ENCODE measurements at regions not wholly inside any gene's neighbourhood (a gene's known extent, or its start where the extent isn't known, plus 50 kb on each side); places are given as distances from the start of the nearest gene placed in this dataset.

DNA sequence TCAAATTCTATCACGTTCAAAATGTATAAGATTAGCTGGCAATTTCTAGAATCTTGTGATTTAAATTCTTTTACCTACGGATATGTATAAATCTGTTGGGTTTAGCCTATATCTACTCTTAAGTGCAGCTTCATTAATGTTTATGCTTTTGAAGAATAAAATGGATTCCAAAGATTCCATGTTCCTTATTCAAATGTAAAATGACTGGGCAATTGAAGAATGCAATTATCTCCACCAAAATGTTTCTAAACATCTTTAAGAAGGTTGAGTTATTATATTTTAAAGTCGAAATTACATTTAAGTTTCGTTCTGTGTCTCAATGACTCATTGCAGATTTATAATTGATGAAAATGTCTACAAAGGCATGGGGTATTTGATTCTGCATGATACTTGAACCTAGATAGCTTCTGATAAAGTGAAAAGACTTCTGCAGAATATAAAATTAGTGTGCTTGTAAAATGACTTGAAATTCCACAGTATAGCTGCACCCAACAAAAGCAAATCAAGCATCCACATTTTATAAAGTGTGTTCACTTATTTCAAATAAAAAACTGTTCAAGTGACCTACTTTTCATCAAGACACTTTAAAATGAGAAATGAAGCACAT, 697.0 kb upstream of the PCDH15 start:
- TF ChIP-seq, protein P1, sequence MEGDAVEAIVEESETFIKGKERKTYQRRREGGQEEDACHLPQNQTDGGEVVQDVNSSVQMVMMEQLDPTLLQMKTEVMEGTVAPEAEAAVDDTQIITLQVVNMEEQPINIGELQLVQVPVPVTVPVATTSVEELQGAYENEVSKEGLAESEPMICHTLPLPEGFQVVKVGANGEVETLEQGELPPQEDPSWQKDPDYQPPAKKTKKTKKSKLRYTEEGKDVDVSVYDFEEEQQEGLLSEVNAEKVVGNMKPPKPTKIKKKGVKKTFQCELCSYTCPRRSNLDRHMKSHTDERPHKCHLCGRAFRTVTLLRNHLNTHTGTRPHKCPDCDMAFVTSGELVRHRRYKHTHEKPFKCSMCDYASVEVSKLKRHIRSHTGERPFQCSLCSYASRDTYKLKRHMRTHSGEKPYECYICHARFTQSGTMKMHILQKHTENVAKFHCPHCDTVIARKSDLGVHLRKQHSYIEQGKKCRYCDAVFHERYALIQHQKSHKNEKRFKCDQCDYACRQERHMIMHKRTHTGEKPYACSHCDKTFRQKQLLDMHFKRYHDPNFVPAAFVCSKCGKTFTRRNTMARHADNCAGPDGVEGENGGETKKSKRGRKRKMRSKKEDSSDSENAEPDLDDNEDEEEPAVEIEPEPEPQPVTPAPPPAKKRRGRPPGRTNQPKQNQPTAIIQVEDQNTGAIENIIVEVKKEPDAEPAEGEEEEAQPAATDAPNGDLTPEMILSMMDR (IDR thresholded peaks at IDR 0.05): no peak
- no peak for TF ChIP-seq POLR2A (IDR thresholded peaks at IDR 0.05)

All from esophagus squamous epithelium (tissue), 4 donors.